HEK293 (cell line): ENCODE measurements at regions not wholly inside any gene's neighbourhood (a gene's known extent, or its start where the extent isn't known, plus 50 kb on each side); places are given as distances from the start of the nearest gene placed in this dataset.

Source experiments
- CTCF ChIA-PET: fragments of 350-600 bp; formaldehyde crosslinking; extraction: SDS; loops from one replicate; lab custom pipeline; 2021; ENCODE audit warnings: antibody characterized with exemption; lab: Yijun Ruan, JAX
- POLR2A ChIA-PET: fragments of 300-600 bp; formaldehyde crosslinking; extraction: SDS; loops from one replicate; lab custom pipeline; 2020; ENCODE audit warnings: antibody characterized with exemption, inconsistent platforms; lab: Yijun Ruan, JAX
- H3K27ac ChIP-seq: fragments of 200-500 bp; sonication (Bioruptor generic); 2 replicates; pipeline ENCODE4 v1.5.1; 2014; ENCODE audit warnings: low read depth, low read length, control low read depth, inconsistent platforms; ENCODE audit errors: extremely low read depth
- H3K36me3 ChIP-seq, 2 experiments: fragments of 200-500 bp in 1 of 2; sonication (Bioruptor generic) in 1 of 2; 1 replicate in 1 of 2; 2 replicates in 1 of 2; pipeline ENCODE4 v1.5.1; 2014 to 2017; ENCODE audit warnings: inconsistent platforms in 2 of 2, low read length in 2 of 2; ENCODE audit not compliant: control insufficient read depth in 2 of 2, insufficient read depth in 1 of 2
- H3K4me1 ChIP-seq: fragments of 200-500 bp; sonication (Bioruptor generic); 2 replicates; pipeline ENCODE4 v1.5.1; 2014; ENCODE audit warnings: mild to moderate bottlenecking, low read length, inconsistent platforms; ENCODE audit not compliant: control insufficient read depth, insufficient read depth
- H3K4me3 ChIP-seq: 2 replicates; pipeline ENCODE4 v1.5.1; 2011; ENCODE audit warnings: low read depth, mild to moderate bottlenecking, control low read depth, low read length, moderate library complexity
- H3K9me3 ChIP-seq: fragments of 200-500 bp; sonication (Bioruptor generic); 2 replicates; pipeline ENCODE4 v1.5.1; 2014; ENCODE audit warnings: low read depth, low read length, inconsistent platforms; ENCODE audit not compliant: control insufficient read depth, insufficient read depth
- GLI2 ChIP-seq: fragments of 450-650 bp; formaldehyde crosslinking; IDR thresholded peaks from 2 replicates; pipeline ENCODE4; 2017; ENCODE audit warnings: missing biosample characterization, missing genetic modification characterization, low read depth, borderline replicate concordance
- GLI4 ChIP-seq: fragments of 450-650 bp; formaldehyde crosslinking; IDR thresholded peaks from 2 replicates; pipeline ENCODE4 v1.5.1; 2016; ENCODE audit warnings: missing biosample characterization, missing genetic modification characterization
- HOXC10 ChIP-seq: sonication (generic); formaldehyde crosslinking; IDR thresholded peaks from 2 replicates; pipeline ENCODE4 v1.8.1; 2023; ENCODE audit warnings: mild to moderate bottlenecking, missing genetic modification reagents
- MEIS1 ChIP-seq: sonication (generic); formaldehyde crosslinking; IDR thresholded peaks from 2 replicates; pipeline ENCODE4 v1.8.1; 2022; ENCODE audit warnings: missing genetic modification reagents, mild to moderate bottlenecking, borderline replicate concordance
- MYNN ChIP-seq: fragments of 450-650 bp; formaldehyde crosslinking; IDR thresholded peaks from 2 replicates; pipeline ENCODE4 v1.5.1; 2016; ENCODE audit warnings: missing biosample characterization, missing genetic modification characterization, borderline replicate concordance
- RBAK ChIP-seq: fragments of 450-650 bp; formaldehyde crosslinking; IDR thresholded peaks from 2 replicates; pipeline ENCODE4 v1.5.1; 2016; ENCODE audit warnings: missing biosample characterization, missing genetic modification characterization
- SETDB1 ChIP-seq: IDR thresholded peaks from one replicate; pipeline ENCODE4 v1.6.1; 2017; ENCODE audit warnings: mild to moderate bottlenecking, low read length, moderate library complexity, mixed read lengths; ENCODE audit not compliant: insufficient read length
- SP7 ChIP-seq: fragments of 450-650 bp; formaldehyde crosslinking; IDR thresholded peaks from 2 replicates; pipeline ENCODE4 v1.5.1; 2016; ENCODE audit warnings: missing biosample characterization, missing genetic modification characterization
- WT1 ChIP-seq: fragments of 450-650 bp; formaldehyde crosslinking; IDR thresholded peaks from 2 replicates; pipeline ENCODE4 v1.5.1; 2016; ENCODE audit warnings: missing biosample characterization, missing genetic modification characterization
- ZFP41 ChIP-seq: fragments of 450-650 bp; formaldehyde crosslinking; IDR thresholded peaks from 2 replicates; pipeline ENCODE4 v1.5.1; 2016; ENCODE audit warnings: missing biosample characterization, missing genetic modification characterization, borderline replicate concordance
- ZNF223 ChIP-seq: fragments of 450-650 bp; formaldehyde crosslinking; IDR thresholded peaks from 2 replicates; pipeline ENCODE4 v1.5.1; 2016; ENCODE audit warnings: missing biosample characterization, missing genetic modification characterization
- ZNF302 ChIP-seq: fragments of 450-650 bp; formaldehyde crosslinking; IDR thresholded peaks from 2 replicates; pipeline ENCODE4 v1.5.1; 2016; ENCODE audit warnings: missing biosample characterization, missing genetic modification characterization, low read depth
- ZNF354C ChIP-seq: fragments of 450-650 bp; formaldehyde crosslinking; IDR thresholded peaks from 2 replicates; pipeline ENCODE4 v1.5.1; 2016; ENCODE audit warnings: missing biosample characterization, missing genetic modification characterization, low read depth, borderline replicate concordance
- ZNF394 ChIP-seq: fragments of 450-650 bp; formaldehyde crosslinking; IDR thresholded peaks from 2 replicates; pipeline ENCODE4 v1.5.1; 2016; ENCODE audit warnings: missing biosample characterization, missing genetic modification characterization, mild to moderate bottlenecking, moderate library complexity, borderline replicate concordance
- ZNF426 ChIP-seq: fragments of 450-650 bp; formaldehyde crosslinking; IDR thresholded peaks from 2 replicates; pipeline ENCODE4 v1.5.1; 2017; ENCODE audit warnings: missing biosample characterization, missing genetic modification characterization, mild to moderate bottlenecking, inconsistent platforms, moderate library complexity
- ZNF529 ChIP-seq: fragments of 450-650 bp; formaldehyde crosslinking; IDR thresholded peaks from 2 replicates; pipeline ENCODE4 v1.5.1; 2017; ENCODE audit warnings: missing genetic modification characterization, missing biosample characterization; ENCODE audit not compliant: insufficient replicate concordance
- ZNF549 ChIP-seq: fragments of 450-650 bp; IDR thresholded peaks from 2 replicates; pipeline ENCODE4 v1.5.1; 2018; ENCODE audit warnings: missing biosample characterization, missing genetic modification characterization, mild to moderate bottlenecking, inconsistent platforms, moderate library complexity
- ZNF558 ChIP-seq: fragments of 450-650 bp; formaldehyde crosslinking; IDR thresholded peaks from 2 replicates; pipeline ENCODE4 v1.5.1; 2016; ENCODE audit warnings: missing biosample characterization, missing genetic modification characterization
- ZNF585B ChIP-seq: fragments of 450-650 bp; formaldehyde crosslinking; IDR thresholded peaks from 2 replicates; pipeline ENCODE4 v1.5.1; 2016; ENCODE audit warnings: missing biosample characterization, missing genetic modification characterization
- ZNF610 ChIP-seq: fragments of 450-650 bp; formaldehyde crosslinking; IDR thresholded peaks from 2 replicates; pipeline ENCODE4 v1.5.1; 2016; ENCODE audit warnings: missing biosample characterization, missing genetic modification characterization, borderline replicate concordance
- ZNF707 ChIP-seq: fragments of 450-650 bp; formaldehyde crosslinking; IDR thresholded peaks from 2 replicates; pipeline ENCODE4 v1.5.1; 2016; ENCODE audit warnings: missing biosample characterization, missing genetic modification characterization
- ZNF843 ChIP-seq: fragments of 450-650 bp; formaldehyde crosslinking; IDR thresholded peaks from 2 replicates; pipeline ENCODE4 v1.5.1; 2016; ENCODE audit warnings: missing biosample characterization, missing genetic modification characterization
- ZSCAN18 ChIP-seq: fragments of 450-650 bp; formaldehyde crosslinking; IDR thresholded peaks from 2 replicates; pipeline ENCODE4 v1.5.1; 2016; ENCODE audit warnings: missing biosample characterization, missing genetic modification characterization
- ZSCAN30 ChIP-seq: fragments of 450-650 bp; IDR thresholded peaks from 2 replicates; pipeline ENCODE4 v1.5.1; 2018; ENCODE audit warnings: missing biosample characterization, mild to moderate bottlenecking, missing genetic modification characterization, moderate library complexity
- TF ChIP-seq, protein P1 (sequence below): sonication (generic); formaldehyde crosslinking; IDR thresholded peaks from 2 replicates; pipeline ENCODE4 v1.8.1; 2022; ENCODE audit warnings: mild to moderate bottlenecking, moderate library complexity, missing genetic modification reagents
- TF ChIP-seq, protein P2 (sequence below): fragments of 450-650 bp; formaldehyde crosslinking; IDR thresholded peaks from 2 replicates; pipeline ENCODE4 v1.5.1; 2016; ENCODE audit warnings: missing biosample characterization, missing genetic modification characterization
- TF ChIP-seq, protein P3 (sequence below): fragments of 450-650 bp; formaldehyde crosslinking; IDR thresholded peaks from 2 replicates; pipeline ENCODE4 v1.5.1; 2016; ENCODE audit warnings: missing biosample characterization, missing genetic modification characterization

GRCh38 chr10:83725567-83725966 is 413.7 kb upstream of the GHITM start:
- Histone ChIP-seq H3K9me3 (no peaks in the 10 kb centered on the region), H3K4me1 (no peaks in the 10 kb centered on the region), H3K27ac (no peak overlapping the region), H3K36me3 (no peaks in the 10 kb centered on the region), H3K4me3 (no peak overlapping the region)
- POLR2A ChIA-PET = no interaction called here
- CTCF ChIA-PET = no interaction called here
- no peak for TF ChIP-seq ZNF354C
- no peak for TF ChIP-seq ZNF843
- no peak for TF ChIP-seq HOXC10 (CRISPR knock-in tag)
- TF ChIP-seq ZNF394 (tag by site-specific recombination) = no peak
- TF ChIP-seq ZNF610 = no peak
- TF ChIP-seq ZNF529 = no peak
- no peak for TF ChIP-seq ZNF585B
- no peak for TF ChIP-seq GLI4 (tag by site-specific recombination)
- no peak for TF ChIP-seq MEIS1 (CRISPR knock-in tag)
- TF ChIP-seq SETDB1 = no peak
- TF ChIP-seq, protein P1, sequence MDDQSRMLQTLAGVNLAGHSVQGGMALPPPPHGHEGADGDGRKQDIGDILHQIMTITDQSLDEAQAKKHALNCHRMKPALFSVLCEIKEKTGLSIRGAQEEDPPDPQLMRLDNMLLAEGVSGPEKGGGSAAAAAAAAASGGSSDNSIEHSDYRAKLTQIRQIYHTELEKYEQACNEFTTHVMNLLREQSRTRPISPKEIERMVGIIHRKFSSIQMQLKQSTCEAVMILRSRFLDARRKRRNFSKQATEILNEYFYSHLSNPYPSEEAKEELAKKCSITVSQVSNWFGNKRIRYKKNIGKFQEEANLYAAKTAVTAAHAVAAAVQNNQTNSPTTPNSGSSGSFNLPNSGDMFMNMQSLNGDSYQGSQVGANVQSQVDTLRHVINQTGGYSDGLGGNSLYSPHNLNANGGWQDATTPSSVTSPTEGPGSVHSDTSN (CRISPR knock-in tag) = no peak
- no peak for TF ChIP-seq MYNN (tag by site-specific recombination)
- no peak for TF ChIP-seq ZNF558
- no peak for TF ChIP-seq GLI2 (tag by site-specific recombination)
- TF ChIP-seq ZSCAN18 (tag by site-specific recombination) = no peak
- no peak for TF ChIP-seq ZNF707 (tag by site-specific recombination)
- no peak for TF ChIP-seq ZSCAN30 (tag by site-specific recombination)

DNA sequence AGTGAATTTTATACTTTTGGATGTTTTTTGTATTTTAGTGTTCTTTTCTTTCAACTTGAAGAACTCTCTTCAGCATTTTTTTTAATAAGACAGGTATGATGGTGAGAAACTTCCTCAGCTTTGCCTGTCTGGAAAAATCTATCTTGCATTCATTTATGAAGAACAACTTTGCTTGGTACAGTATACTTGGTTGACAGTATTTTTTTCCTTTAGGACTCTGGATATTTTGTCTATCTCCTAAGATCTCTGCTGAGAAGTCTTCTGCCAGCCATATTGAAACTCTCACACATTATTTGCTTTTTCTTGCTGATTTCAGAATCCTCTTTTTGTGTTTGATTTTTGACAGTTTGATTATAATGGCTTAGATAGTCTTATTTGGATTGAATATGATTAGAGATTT is 405.0 kb upstream of the GHITM start:
- POLR2A ChIA-PET = no interaction called here
- peak; percentile 94 for TF ChIP-seq SETDB1
- no peak for TF ChIP-seq ZNF302 (tag by site-specific recombination)
- CTCF ChIA-PET = no interaction called here
- H3K4me3 ChIP-seq = no peak overlapping the region
- H3K27ac ChIP-seq = no peak overlapping the region
- H3K36me3 ChIP-seq = no peaks in the 10 kb centered on the region
- H3K4me1 ChIP-seq = no peaks in the 10 kb centered on the region
- H3K9me3 ChIP-seq = no peaks in the 10 kb centered on the region

DNA sequence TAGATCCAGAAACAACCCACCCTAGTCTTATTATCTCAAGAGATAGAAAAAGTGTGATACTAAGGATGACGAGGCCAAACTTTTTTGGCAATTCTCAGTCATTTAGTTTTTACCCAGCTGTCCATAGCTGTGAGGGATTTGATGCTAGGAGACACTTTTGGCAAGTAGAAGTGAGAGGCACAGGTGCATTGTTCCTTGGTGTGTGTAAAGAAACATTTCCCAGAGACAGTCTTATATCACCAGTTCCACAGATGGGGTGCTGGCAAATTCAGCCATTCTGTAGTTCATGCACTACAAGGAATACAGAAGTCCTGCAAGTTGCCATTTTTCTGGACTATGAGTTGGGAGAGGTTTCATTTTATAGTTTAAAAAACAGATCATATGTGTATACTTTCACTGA is 403.3 kb upstream of the GHITM start:
- Histone ChIP-seq H3K4me3 (no peak overlapping the region), H3K4me1 (no peaks in the 10 kb centered on the region), H3K27ac (no peak overlapping the region), H3K9me3 (no peaks in the 10 kb centered on the region), H3K36me3 (no peaks in the 10 kb centered on the region)
- ChIA-PET CTCF (no interaction called here), POLR2A (no interaction called here)
- TF ChIP-seq GLI2 (tag by site-specific recombination) (no peak), ZNF549 (tag by site-specific recombination) (no peak), ZFP41 (tag by site-specific recombination) (no peak), WT1 (tag by site-specific recombination) (no peak), SP7 (tag by site-specific recombination) (no peak), RBAK (tag by site-specific recombination) (no peak), ZNF426 (no peak), ZNF223 (tag by site-specific recombination) (no peak)
- TF ChIP-seq, protein P2, sequence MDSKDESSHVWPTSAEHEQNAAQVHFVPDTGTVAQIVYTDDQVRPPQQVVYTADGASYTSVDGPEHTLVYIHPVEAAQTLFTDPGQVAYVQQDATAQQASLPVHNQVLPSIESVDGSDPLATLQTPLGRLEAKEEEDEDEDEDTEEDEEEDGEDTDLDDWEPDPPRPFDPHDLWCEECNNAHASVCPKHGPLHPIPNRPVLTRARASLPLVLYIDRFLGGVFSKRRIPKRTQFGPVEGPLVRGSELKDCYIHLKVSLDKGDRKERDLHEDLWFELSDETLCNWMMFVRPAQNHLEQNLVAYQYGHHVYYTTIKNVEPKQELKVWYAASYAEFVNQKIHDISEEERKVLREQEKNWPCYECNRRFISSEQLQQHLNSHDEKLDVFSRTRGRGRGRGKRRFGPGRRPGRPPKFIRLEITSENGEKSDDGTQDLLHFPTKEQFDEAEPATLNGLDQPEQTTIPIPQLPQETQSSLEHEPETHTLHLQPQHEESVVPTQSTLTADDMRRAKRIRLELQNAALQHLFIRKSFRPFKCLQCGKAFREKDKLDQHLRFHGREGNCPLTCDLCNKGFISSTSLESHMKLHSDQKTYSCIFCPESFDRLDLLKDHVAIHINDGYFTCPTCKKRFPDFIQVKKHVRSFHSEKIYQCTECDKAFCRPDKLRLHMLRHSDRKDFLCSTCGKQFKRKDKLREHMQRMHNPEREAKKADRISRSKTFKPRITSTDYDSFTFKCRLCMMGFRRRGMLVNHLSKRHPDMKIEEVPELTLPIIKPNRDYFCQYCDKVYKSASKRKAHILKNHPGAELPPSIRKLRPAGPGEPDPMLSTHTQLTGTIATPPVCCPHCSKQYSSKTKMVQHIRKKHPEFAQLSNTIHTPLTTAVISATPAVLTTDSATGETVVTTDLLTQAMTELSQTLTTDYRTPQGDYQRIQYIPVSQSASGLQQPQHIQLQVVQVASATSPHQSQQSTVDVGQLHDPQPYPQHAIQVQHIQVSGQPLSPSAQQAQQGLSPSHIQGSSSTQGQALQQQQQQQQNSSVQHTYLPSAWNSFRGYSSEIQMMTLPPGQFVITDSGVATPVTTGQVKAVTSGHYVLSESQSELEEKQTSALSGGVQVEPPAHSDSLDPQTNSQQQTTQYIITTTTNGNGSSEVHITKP (tag by site-specific recombination) = no peak
- TF ChIP-seq, protein P3, sequence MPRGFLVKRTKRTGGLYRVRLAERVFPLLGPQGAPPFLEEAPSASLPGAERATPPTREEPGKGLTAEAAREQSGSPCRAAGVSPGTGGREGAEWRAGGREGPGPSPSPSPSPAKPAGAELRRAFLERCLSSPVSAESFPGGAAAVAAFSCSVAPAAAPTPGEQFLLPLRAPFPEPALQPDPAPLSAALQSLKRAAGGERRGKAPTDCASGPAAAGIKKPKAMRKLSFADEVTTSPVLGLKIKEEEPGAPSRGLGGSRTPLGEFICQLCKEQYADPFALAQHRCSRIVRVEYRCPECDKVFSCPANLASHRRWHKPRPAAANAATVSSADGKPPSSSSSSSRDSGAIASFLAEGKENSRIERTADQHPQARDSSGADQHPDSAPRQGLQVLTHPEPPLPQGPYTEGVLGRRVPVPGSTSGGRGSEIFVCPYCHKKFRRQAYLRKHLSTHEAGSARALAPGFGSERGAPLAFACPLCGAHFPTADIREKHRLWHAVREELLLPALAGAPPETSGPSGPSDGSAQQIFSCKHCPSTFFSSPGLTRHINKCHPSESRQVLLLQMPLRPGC = no peak
